ENCODE measurements at regions not wholly inside any gene's neighbourhood (a gene's known extent, or its start where the extent isn't known, plus 50 kb on each side); places are given as distances from the start of the nearest gene placed in this dataset.

DNA sequence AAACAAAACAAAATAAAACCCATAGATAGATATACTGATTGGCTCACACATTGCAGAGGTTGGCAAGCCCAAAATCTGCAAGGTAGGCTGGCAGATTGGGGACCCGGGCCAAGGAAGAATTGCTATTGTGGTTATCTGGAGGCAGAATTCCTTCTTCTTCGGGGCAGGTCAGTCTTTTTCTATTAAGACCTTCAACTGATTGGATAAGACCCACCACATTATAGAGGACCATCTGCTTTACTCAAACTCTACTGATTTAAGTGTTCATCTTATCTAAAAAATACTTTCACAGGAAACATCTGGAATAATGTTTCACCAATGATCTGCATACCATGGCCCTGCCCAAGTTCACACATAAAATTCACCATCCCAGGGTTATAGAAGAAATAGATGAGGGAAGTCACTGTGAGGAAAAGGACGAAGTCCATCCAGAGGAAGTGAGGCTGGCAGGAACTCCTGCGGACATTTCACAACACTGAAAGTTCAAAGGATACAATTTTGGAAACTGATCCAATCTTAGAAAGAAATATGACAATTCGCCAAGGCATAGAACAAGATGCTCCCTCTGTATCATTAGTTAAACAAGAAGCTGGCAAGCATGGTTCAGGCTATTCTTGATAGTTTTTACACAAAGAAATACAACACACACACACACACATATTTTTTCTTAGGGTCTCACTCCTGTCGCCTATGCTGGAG lies 127.6 kb upstream of the MED13L start:
- DNase-seq = no peak

- DNase-seq = no peak
Observed at GRCh38 chr12:116406529-116406928, 129.0 kb upstream of the MED13L start.

GRCh38 chr12:116408489-116409250 lies 131.2 kb upstream of the MED13L start:
- no peak for DNase-seq

GRCh38 chr12:116411977-116412376 lies 134.5 kb upstream of the MED13L start:
- no peak for DNase-seq

DNA sequence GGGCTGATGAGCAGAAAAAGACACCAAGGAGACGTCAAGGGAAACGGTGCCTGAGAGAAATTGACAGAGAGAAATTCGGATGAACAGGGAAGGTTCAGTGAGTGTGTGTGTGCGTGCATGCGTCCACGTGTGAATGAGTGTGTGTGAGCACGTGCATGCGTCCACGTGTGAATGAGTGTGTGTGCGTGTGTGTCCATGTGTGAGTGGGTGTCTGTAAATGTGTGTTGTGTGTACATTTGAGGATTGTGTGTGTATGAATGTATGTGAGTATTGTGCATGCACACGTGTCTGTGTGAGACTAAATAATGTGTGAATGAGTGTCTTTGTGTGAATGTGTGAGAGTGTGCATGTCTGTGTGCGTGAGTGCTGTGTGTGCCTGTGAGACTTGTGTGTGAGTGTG lies 137.4 kb upstream of the MED13L start:
- DNase-seq = no peak

GRCh38 chr12:116415408-116416108 lies 138.1 kb upstream of the MED13L start:
- DNase-seq = no peak

DNA sequence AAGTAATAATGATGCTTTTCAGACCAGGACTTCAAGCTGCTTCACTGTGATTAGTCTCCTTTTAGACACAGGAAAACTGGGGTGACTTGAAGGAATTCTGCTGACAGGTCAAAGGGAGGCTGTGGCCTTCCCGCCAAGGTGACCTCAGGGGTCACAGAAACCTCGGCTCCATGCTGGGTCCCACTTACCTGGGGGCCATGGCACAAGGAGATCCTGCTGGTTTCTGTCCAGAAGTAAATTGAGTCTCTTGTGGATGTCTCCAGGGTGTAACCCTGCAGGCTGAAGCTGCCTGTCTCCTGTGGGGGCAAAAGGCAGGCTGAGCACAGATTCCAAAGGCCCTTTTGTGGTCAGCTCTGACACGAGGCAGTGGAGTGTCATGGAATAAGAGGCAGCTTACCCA lies 138.7 kb upstream of the MED13L start:
- no peak for DNase-seq

DNA sequence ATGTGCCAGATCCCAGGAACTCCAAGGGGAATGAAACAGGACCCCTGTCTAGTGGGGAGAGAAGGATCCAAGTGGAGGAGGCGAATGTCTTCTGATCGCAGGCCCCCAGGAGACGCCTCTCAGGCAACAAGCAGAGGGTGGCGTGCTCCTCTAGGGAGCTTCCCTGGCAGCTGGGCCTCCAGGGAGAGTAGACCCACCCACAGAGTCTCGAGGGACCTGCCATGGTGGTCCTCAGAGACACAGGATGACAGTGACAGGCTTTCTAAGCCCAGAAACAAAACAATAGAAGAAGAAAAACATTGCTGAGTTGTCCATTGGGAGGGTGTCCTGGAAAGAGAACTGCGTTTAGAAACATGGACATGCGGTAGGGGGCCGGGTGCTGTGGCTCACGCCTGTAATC lies 140.6 kb upstream of the MAP1LC3B2 start:
- DNase-seq = no peak

- no peak for DNase-seq
Observed at GRCh38 chr12:116420227-116420880, 138.8 kb upstream of the MAP1LC3B2 start.

DNA sequence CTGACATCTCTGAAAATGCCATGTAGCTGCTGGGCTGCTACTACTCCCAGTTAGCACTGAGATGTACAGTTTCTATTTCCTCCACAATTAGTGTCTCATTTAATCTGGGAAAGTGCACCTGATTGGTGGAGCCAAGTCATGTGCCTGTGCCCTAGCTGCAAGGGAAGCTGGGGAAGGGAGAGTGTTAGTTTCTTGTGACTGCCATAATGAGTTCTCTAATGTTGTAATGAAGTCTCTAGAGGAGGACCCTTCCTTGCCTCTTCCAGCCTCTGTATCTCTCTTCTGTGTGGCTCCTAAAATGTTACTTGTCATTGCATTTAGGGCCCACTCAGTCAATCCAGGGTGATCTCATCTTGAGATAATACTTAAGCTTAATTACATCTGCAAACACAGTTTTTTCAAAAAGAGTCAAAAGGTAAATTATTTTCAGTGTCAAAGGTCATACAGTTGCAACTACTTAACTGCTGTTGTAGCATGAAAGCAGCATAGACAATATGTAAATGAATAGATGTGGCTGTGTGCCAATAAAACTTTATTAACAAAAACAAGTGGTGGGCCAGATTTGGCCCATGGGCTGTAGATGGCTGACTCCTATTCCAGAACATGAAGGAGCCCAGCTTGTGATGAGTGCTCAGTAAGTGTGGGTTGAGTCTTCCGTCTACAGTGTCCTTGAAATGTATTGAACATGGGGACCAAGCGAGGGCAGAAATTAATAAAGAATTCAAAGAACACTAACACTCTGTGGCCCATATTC lies 137.2 kb upstream of the MAP1LC3B2 start:
- no peak for DNase-seq

DNA sequence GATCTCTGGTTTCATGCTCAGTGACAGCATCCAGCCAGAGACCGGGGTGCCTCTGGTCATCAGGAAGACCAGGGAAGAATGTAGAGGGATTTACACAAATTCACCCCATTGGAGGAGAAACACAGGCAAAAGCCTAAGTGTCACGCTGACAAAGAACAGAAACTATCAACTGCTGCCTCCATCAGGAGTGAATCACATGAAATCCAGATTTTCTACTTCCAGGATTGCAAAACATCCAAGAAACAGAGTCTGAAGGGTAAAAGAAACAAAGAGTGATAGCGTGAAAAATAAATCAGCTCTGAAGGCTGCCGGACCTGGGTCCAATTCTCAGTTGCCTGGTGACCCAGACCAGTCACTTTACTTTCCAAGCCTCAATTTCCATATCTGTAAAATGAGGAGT lies 136.1 kb upstream of the MAP1LC3B2 start:
- DNase-seq = no peak

- no peak for DNase-seq
Observed at GRCh38 chr12:116425256-116426193, 133.7 kb upstream of the MAP1LC3B2 start.

DNA sequence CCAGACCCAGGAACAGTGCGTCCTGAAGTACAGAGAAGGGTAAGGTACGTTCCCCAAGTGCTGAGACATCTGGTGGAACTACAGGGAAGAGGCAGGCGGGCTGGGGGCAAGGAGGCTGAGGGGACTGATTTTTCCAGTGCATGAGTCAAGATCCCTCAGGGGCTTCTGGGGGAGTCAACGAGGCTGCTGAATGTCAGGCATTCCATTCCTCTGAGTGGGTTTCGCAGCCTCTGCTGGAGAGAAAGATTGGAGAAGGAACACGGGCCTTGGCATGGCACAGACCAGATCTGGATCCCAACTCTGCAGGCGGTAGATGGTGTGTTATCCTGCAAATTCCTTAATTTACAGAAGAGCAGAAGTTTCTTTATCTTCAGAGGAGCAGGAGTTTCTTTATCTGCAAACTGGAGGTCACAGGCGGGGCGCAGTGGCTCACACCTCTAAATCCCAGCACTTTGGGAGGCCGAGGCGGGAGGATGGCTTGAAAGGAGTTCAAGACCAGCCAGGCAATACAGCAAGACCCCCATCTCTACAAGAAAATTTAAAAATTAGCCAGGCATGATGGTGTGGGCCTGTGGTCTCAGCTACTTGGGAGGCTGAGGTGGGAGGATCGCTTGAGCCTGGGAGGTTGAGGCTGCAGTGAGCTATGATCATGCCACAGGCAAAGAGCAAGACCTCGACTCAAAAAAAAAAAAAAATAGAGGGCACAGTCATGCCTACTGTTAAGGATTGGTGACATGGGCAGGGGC lies 132.6 kb upstream of the MAP1LC3B2 start:
- DNase-seq = no peak

DNA sequence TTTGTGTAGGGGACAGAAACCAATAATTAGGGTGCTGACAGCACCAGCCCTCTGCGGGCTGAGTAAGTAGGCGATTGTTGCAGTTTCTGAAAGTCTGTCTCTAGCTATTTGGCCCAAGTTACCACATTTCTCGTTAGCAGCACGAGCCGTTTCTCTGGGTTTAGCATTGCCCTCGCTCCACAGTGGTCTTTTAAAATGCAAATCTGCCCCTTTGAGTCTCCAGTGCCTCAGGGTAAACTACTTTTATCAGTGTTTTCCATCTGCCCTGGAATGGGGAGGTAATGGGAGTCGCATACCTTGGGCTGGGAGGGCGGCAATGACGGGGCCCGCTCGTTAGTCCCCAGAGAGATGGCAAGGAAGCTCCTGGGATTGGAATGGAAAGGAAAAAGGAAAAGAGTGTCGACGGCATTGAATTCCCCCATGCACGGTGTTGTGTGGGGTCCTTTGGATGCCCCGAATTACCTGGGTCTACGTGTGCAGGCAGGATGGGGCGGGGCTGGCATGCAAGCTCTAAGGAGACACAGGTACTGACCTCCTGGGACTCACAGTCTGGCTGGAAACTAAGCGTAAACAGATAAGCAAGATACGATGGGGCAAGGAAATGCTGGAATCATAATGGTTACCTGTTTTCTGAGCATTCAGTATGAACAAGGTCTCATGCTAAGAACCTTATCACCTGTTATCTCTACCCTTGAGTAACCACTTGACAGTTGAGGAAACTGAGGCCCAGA lies 131.8 kb upstream of the MAP1LC3B2 start:
- DNase-seq = no peak

- no peak for DNase-seq
Observed at GRCh38 chr12:116429826-116430360, 129.3 kb upstream of the MAP1LC3B2 start.

- DNase-seq = no peak
Observed at GRCh38 chr12:116430911-116431565, 128.1 kb upstream of the MAP1LC3B2 start.

- DNase-seq = no peak
Observed at GRCh38 chr12:116431677-116432300, 127.4 kb upstream of the MAP1LC3B2 start.

- no peak for DNase-seq
Observed at GRCh38 chr12:116432314-116432750, 126.8 kb upstream of the MAP1LC3B2 start.

DNA sequence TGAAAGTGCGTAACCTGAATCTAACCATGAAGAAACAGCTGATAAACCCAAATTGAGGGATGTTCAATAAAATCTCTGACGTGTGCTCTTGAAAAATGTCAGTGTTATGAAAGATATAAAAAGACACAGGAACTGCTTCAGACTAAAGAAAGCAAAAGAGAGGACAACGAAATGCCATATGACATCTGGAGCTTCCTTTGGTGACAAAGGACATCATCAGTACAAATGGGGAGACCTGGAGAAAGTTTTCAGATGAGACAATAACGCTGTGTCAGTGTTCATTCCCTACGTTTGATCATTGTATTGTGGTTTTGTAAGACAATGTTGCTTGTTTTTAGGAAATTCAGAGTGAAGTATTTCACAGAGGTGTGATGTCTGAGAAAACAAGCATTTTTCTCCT lies 125.9 kb upstream of the MAP1LC3B2 start:
- no peak for DNase-seq

Data from CD4-positive, alpha-beta T cell treated with Interleukin-6 for 4 hours (primary cell).